Activated CD4-positive, alpha-beta memory T cell treated with anti-CD3 and anti-CD28 coated beads, Interleukin-2, amount 10 ng/mL, durations not matched to agents 7 days and 5 days (primary cell): ENCODE measurements at regions not wholly inside any gene's neighbourhood (a gene's known extent, or its start where the extent isn't known, plus 50 kb on each side); places are given as distances from the start of the nearest gene placed in this dataset.

Experiments
- CTCF ChIA-PET: fragments of 350-600 bp; sonication (Branson Sonifier 250); formaldehyde crosslinking; loops from one replicate; lab custom pipeline; 2021; ENCODE audit warnings: antibody characterized with exemption, inconsistent platforms; lab: Charles Lee
- POLR2A ChIA-PET: fragments of 350-600 bp; sonication (Branson Sonifier 250); formaldehyde crosslinking; loops from one replicate; lab custom pipeline; 2021; ENCODE audit warnings: antibody characterized with exemption; lab: Charles Lee
- DNase-seq: peaks from one replicate; pipeline ENCODE4 v3.0.0-alpha.2; 2020
- H3K27ac Mint-ChIP-seq: one replicate; pipeline ENCODE4 v1.8.0; 2021; ENCODE audit warnings: mild to moderate bottlenecking, mixed read lengths
- H3K27me3 Mint-ChIP-seq: one replicate; pipeline ENCODE4 v1.8.0; 2021; ENCODE audit warnings: mixed read lengths
- H3K36me3 Mint-ChIP-seq: one replicate; pipeline ENCODE4 v1.8.0; 2021; ENCODE audit warnings: low read depth, mixed read lengths
- H3K4me1 Mint-ChIP-seq: one replicate; pipeline ENCODE4 v1.8.0; 2021; ENCODE audit warnings: mixed read lengths
- H3K4me3 Mint-ChIP-seq: one replicate; pipeline ENCODE4 v1.8.0; 2021; ENCODE audit warnings: mild to moderate bottlenecking, mixed read lengths
- H3K9me3 Mint-ChIP-seq: one replicate; pipeline ENCODE4 v1.8.0; 2021; ENCODE audit warnings: mixed read lengths

DNA sequence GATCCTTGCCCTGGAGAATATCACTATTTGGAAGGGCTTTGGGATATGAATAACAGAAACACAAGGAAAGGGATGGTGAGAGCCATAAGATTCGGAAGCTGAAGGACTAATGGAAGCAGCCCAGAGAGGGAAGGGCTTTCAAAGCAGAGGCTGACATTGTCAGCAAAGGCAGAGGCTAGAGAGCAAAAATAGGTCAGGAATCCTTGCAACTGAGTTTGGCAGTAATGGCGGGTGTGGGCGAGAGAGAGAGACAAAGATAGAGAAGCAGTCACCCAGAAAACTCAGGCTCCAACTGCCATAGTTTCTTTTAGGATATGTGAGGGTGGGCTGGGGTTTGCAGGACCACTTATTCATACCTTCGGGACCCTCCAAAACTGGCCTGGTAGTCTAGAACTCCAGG lies 248.6 kb downstream of the OPA1 start:
- H3K27ac Mint-ChIP-seq: no peak overlapping the region
- H3K4me1 Mint-ChIP-seq: no peaks in the 10 kb centered on the region
- peaks cover 43% of the 10 kb centered on the region for H3K27me3 Mint-ChIP-seq
- no peak overlapping the region for H3K4me3 Mint-ChIP-seq
- ChIA-PET POLR2A (no interaction called here), CTCF (no interaction called here)
- H3K36me3 Mint-ChIP-seq: no peaks in the 10 kb centered on the region
- DNase-seq: no peak
- no peaks in the 10 kb centered on the region for H3K9me3 Mint-ChIP-seq

DNA sequence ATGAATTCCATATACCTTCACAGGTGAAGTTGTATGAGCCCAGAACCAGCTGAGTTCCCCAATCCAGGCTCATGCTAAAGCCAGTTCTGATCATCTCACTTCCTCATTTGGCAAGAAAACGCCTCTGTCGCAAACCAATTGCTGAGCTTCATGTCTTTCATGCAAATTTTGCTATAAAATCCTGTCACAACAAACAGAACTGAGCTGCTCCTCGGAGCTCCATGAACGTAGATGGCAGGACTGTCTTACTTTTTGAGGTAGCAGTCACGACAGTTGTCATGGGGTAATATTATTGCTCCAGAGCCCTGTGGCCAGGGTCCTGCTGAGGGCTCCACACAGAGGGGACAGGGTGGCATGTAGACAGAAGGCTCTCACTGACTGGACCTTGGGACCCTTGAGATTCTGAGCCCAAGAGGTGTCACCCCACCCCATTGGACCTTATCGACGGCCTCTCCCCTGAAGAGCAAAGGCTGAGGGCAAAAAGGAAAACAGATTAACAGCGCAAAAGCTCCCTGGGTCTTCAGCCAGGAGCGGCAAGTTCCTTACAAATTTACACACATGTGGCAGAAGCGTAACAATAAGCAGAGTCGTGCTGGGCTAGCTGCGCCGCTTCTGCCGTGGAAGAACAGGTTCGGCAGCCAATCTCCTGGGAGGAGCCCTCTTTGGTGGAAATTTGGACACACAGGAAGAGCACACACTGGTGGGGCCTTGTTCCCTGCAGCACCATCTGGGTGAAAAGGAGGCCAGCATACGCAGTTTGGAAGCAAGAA lies 249.2 kb downstream of the OPA1 start:
- Mint-ChIP-seq H3K36me3 (no peaks in the 10 kb centered on the region), H3K27me3 (peaks cover 42% of the 10 kb centered on the region), H3K27ac (no peak overlapping the region), H3K4me1 (no peaks in the 10 kb centered on the region), H3K4me3 (no peak overlapping the region), H3K9me3 (no peaks in the 10 kb centered on the region)
- ChIA-PET CTCF (interaction anchor here (1.0 kb wide), 1 partner anchor 61 kb away, joined by 3 read pairs; no protein-coding TSS in a partner anchor), POLR2A (no interaction called here)
- DNase-seq: no peak

DNA sequence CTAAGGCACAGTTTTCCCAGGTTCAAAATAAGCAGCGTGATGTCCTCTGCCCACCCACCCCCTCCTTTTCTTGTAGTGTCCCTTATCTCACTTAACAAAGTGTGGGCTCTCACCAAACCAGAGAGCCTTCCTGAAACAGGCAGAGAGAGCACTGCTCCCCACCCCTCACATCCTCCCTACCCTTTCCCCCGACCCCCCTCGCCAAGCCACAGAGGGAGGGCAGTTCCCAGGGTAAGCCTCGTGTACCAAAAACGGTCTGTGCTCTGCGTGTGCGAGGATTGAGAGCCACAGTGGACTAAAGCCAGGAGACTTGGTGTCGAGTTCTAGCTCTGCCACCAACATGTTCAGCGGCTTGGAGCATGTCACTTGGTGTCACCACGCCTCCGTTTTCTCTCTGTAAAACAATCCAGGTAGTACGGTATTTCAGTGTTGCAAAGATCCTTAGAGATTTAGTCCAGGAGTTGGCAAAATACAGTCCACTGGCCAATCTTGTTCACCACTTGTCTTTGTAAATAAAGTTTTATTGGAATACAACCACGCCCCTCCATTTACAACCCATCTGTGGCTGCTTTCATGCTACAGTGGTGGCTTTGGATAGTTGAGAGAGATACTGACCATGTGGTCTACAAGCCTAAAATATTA lies 249.9 kb downstream of the OPA1 start:
- H3K27ac Mint-ChIP-seq: no peak overlapping the region
- H3K27me3 Mint-ChIP-seq: peaks cover 41% of the 10 kb centered on the region
- no peaks in the 10 kb centered on the region for H3K36me3 Mint-ChIP-seq
- POLR2A ChIA-PET: no interaction called here
- no peaks in the 10 kb centered on the region for H3K9me3 Mint-ChIP-seq
- CTCF ChIA-PET: interaction anchor here (1.0 kb wide), 1 partner anchor 62 kb away, joined by 3 read pairs; no protein-coding TSS in a partner anchor
- H3K4me1 Mint-ChIP-seq: no peaks in the 10 kb centered on the region
- H3K4me3 Mint-ChIP-seq: no peak overlapping the region
- no peak for DNase-seq

DNA sequence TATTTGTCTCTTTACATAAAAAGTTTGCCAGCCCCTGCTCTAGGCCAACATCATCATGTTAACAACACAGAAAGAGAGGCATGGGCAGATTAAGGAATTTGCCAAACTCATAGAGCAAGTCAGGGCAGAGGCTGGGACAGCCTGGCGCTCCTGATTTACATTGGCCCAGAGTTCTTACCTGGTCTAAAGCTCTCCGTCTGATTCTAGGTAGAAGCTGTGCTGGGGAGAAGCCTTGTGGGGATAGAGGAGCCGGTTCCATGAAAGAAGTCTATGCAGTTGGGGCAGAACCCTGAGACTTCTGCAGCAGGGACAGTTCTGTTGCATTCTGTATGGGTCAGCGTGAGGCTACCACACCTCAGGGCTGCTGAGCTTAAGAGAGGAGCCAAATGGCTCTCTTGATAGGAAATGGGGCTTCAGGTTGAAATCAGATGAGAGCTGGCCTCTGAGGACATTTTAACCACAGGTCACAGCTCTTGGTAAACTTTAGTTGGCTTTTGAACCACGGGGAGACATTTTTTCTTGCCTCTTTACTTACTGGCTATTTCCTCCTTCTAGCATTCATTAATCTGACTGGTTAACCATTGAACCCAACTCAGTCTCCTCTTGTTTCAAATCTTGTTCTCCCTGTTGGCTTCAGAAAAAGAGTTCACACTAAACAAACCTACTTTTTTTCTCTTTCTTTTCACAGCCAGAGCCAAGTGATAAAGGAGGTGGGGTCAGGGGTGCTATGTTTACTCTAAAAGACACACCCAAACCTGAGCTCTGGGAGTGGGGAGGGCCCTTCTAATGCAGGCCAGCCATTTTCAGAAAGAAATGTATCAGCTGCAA lies 250.7 kb downstream of the OPA1 start:
- Mint-ChIP-seq H3K4me3 (no peak overlapping the region), H3K27ac (no peak overlapping the region), H3K4me1 (no peaks in the 10 kb centered on the region), H3K9me3 (no peaks in the 10 kb centered on the region), H3K27me3 (peaks cover 39% of the 10 kb centered on the region), H3K36me3 (no peaks in the 10 kb centered on the region)
- no peak for DNase-seq
- POLR2A ChIA-PET: no interaction called here
- CTCF ChIA-PET: no interaction called here

DNA sequence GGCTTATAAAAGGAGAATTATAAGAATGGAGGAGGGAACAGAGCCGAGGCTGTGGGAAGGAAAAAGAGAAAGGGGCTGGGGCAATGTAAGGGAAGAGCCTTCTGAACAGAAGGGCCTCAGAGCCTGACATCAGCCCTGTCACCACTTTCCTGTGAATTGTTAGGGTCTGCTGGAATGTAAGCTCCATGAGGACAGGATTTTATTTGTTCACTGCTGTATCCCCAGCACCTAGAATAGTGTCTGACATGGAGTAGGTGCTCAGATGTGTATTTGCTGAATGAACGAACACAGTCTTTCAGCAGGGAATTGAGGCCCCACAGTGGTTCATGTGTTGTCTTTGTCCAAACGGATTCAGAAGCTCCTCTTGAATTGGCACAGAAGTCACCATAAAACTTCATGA lies 251.5 kb downstream of the OPA1 start:
- no peaks in the 10 kb centered on the region for H3K9me3 Mint-ChIP-seq
- CTCF ChIA-PET: no interaction called here
- peaks cover 36% of the 10 kb centered on the region for H3K27me3 Mint-ChIP-seq
- no peak overlapping the region for H3K4me3 Mint-ChIP-seq
- no peaks in the 10 kb centered on the region for H3K4me1 Mint-ChIP-seq
- no peaks in the 10 kb centered on the region for H3K36me3 Mint-ChIP-seq
- POLR2A ChIA-PET: no interaction called here
- no peak for DNase-seq
- H3K27ac Mint-ChIP-seq: no peak overlapping the region

DNA sequence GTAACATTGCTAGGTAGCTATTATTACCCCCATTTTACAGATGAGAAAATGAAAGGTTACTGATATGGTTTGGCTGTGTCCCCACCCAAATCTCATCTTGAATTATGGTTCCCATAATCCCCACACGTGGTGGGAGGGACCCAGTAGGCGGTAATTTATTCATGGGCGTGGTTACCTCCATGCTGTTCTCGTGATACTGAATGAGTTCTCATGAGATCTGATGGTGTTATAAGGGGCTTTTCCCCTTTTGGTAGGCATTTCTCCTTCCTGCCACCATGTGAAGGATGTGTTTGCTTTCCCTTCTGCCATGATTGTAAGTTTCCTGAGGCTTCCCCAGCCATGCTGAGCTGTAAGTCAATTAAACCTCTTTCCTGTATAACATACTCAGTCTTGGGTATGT lies 252.1 kb downstream of the OPA1 start:
- H3K4me3 Mint-ChIP-seq: no peak overlapping the region

DNA sequence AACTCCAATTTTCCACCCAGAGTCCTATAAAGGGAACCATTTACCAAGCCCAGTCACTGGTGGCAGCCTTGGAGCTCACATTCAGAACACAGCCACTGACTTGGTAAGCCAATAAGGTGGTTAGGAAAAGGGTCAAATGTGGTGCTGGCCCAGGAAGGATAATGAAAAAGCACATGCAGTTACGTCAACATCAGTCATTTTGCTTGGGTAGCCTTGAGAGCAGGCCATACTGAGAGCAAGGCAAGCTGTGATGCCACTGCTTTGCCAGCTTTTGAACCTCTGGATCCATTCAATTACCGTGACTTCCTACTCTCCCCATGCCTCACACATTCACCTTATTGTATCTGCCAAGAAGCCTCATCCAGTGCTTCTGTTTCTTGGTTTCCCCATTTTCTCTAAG lies 253.6 kb downstream of the OPA1 start:
- Mint-ChIP-seq H3K27ac (no peak overlapping the region), H3K36me3 (no peaks in the 10 kb centered on the region), H3K27me3 (peaks cover 20% of the 10 kb centered on the region), H3K9me3 (no peaks in the 10 kb centered on the region), H3K4me3 (no peak overlapping the region), H3K4me1 (no peaks in the 10 kb centered on the region)
- ChIA-PET POLR2A (no interaction called here), CTCF (interaction anchor here (1.0 kb wide), 1 partner anchor 469 kb away, joined by 3 read pairs; no protein-coding TSS in a partner anchor)
- no peak for DNase-seq

More for the DNA sequence above, 252.1 kb downstream of the OPA1 start:
- no peak for DNase-seq
- no peak overlapping the region for H3K27ac Mint-ChIP-seq
- no peaks in the 10 kb centered on the region for H3K36me3 Mint-ChIP-seq
- no peaks in the 10 kb centered on the region for H3K9me3 Mint-ChIP-seq
- H3K27me3 Mint-ChIP-seq: peaks cover 30% of the 10 kb centered on the region
- ChIA-PET CTCF (no interaction called here), POLR2A (no interaction called here)
- H3K4me1 Mint-ChIP-seq: no peaks in the 10 kb centered on the region

DNA sequence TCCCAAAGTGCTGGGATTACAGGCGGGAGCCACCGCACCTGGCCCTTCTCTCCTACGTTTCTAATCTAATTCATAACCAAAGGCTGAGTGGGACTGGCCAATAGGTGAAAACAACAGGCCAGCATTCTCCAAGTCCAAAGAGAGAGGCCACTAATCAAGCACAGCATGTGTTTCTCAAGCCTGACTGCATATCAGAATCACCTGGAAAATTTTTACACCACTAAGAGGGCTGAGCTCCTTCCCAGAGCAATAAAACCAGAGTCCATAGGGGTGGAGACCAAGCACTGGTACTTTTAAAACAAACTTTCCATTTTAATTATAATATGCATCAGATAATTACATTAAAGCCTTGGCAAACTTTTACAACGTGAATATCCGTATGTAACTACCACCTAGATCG lies 254.4 kb downstream of the OPA1 start:
- Mint-ChIP-seq H3K4me1 (no peaks in the 10 kb centered on the region), H3K27me3 (peaks cover 16% of the 10 kb centered on the region), H3K4me3 (no peak overlapping the region), H3K36me3 (no peaks in the 10 kb centered on the region), H3K9me3 (no peaks in the 10 kb centered on the region), H3K27ac (no peak overlapping the region)
- no peak for DNase-seq
- ChIA-PET POLR2A (no interaction called here), CTCF (interaction anchor here (0.7 kb wide), 2 partner anchors 11 to 1183 kb away, joined by 3 to 4 read pairs; no protein-coding TSS in a partner anchor)

DNA sequence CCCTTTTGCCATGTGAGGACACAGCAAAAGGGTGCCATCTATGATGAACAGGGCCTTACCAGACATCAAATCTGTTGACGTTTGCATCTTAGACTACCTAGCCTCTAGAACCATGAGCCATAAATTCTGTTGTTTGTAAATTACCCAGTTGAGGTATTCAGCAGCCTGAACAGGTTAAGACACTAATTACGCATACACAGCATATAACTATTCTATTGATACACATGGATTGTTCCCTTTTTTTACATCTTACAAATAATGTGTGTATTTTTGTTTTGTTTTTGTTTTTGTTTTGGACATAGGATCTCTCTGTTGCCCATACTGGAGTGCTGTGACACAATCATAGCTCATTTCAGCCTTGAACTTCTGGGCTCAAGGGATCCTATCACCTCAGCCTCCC lies 255.5 kb downstream of the OPA1 start:
- DNase-seq: no peak
- Mint-ChIP-seq H3K27ac (no peak overlapping the region), H3K27me3 (peaks cover 17% of the 10 kb centered on the region), H3K4me1 (no peaks in the 10 kb centered on the region), H3K36me3 (no peaks in the 10 kb centered on the region), H3K9me3 (no peaks in the 10 kb centered on the region), H3K4me3 (no peak overlapping the region)
- POLR2A ChIA-PET: no interaction called here
- CTCF ChIA-PET: no interaction called here

DNA sequence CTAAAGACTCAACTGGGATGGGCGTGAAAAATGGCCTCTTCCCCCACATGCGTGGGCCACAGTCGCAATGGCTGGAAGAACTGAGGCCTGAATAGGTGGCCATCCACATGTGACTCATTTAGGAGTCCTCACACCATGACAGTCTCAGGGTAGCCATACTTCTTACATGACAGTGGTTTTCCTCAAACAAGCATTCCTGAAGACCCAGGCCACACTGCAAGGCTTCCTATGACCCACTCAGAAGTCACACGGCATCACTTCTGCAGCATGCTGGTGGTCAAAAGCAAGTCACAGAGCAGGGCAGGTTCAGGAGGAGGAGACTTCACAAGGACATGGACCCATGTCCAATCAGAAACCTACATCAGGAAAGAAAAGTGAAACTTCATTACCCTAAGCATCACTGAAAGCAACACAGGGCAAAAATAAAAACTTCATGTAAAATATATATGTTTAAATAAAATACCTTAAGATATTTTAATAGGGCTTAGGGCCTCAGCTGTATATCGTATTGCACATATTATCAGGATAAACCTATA lies 257.1 kb downstream of the OPA1 start:
- POLR2A ChIA-PET: no interaction called here
- DNase-seq: no peak
- H3K9me3 Mint-ChIP-seq: no peaks in the 10 kb centered on the region
- H3K27ac Mint-ChIP-seq: no peak overlapping the region
- no peaks in the 10 kb centered on the region for H3K36me3 Mint-ChIP-seq
- H3K4me3 Mint-ChIP-seq: no peak overlapping the region
- CTCF ChIA-PET: no interaction called here
- H3K27me3 Mint-ChIP-seq: peaks cover 20% of the 10 kb centered on the region
- H3K4me1 Mint-ChIP-seq: no peaks in the 10 kb centered on the region

DNA sequence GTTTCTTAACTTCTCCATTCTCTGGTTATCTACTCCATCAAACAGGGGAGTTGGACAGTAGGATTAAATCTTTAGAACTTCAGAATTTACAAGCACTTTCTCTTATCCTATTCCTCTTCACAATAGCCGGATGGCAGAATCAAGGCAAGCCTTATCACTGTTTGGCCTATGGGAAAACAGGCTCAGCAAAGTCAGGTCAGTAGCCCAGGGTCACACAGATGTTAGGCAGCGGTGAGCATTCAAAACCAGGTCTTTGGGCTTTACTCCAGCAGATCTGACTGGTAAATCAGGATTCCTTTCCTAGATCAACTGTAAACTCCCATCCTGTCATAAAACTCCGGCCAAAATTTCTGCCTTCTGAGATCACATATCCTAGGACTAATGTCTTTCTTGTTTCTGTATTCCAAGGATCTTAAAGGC lies 258.4 kb downstream of the OPA1 start:
- no peak overlapping the region for H3K4me3 Mint-ChIP-seq
- no peaks in the 10 kb centered on the region for H3K4me1 Mint-ChIP-seq
- H3K9me3 Mint-ChIP-seq: no peaks in the 10 kb centered on the region
- H3K27me3 Mint-ChIP-seq: peaks cover 11% of the 10 kb centered on the region
- no peak overlapping the region for H3K27ac Mint-ChIP-seq
- DNase-seq: no peak
- H3K36me3 Mint-ChIP-seq: no peaks in the 10 kb centered on the region
- ChIA-PET CTCF (no interaction called here), POLR2A (no interaction called here)

DNA sequence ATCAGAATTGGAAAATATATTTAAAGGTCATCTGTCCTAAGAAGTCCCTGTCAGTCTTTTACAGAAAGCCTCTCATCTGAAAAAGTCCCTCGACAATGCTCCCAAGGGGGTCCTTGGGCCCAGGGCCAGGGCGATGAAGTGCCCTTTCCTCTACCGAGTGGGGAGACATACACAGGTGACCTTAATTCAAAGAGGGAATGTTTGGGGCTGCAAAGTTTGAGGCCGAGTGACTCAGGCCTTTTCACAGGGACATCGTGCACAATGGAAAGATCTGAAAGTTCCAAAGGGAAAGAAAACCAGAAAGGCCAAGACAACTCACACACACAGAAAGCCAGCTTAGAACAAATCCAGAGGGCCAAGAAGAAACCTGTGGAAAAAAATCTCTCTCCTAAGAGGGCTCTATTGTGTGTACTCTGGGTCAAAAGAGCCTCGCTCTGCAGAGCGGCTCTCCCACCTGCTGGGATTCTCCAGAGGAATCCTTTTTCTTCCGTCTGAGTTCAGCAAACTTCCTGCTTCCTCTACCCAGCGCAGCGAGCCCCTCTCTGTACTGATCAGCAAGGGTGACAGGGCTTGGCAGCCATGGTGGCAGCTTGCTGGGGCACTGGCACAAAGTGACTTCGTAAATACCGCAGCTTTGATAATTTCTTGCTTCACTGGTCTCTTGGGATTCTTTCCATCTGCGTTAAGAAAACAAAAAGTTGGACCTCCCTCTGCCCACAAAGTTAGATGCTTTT lies 259.1 kb downstream of the OPA1 start:
- H3K4me3 Mint-ChIP-seq: no peak overlapping the region
- DNase-seq: no peak
- H3K27ac Mint-ChIP-seq: no peak overlapping the region
- no peaks in the 10 kb centered on the region for H3K36me3 Mint-ChIP-seq
- H3K9me3 Mint-ChIP-seq: no peaks in the 10 kb centered on the region
- H3K4me1 Mint-ChIP-seq: no peaks in the 10 kb centered on the region
- H3K27me3 Mint-ChIP-seq: peaks cover 8% of the 10 kb centered on the region
- ChIA-PET POLR2A (no interaction called here), CTCF (no interaction called here)
